ENCODE measurements at regions not wholly inside any gene's neighbourhood (a gene's known extent, or its start where the extent isn't known, plus 50 kb on each side); places are given as distances from the start of the nearest gene placed in this dataset.

- TF ChIP-seq CTCF (IDR thresholded peaks at IDR 0.05) (no peak), ZNF121 (CRISPR knock-in tag; IDR thresholded peaks at IDR 0.05) (no peak), MAX (CRISPR knock-in tag; IDR thresholded peaks at IDR 0.05) (no peak)
- TF ChIP-seq, protein P1, sequence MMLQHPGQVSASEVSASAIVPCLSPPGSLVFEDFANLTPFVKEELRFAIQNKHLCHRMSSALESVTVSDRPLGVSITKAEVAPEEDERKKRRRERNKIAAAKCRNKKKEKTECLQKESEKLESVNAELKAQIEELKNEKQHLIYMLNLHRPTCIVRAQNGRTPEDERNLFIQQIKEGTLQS (CRISPR knock-in tag; conservative IDR thresholded peaks at IDR 0.05), result no peak
Observed at GRCh38 chr6:147820520-147820919, 312.0 kb downstream of the SAMD5 start.
